Urinary bladder (tissue), 3 donors: ENCODE measurements at regions not wholly inside any gene's neighbourhood (a gene's known extent, or its start where the extent isn't known, plus 50 kb on each side); places are given as distances from the start of the nearest gene placed in this dataset.

Source experiments
- DNase-seq: peaks from one replicate; pipeline ENCODE4 v3.0.0-alpha.2; 2015; ENCODE audit errors: extremely low spot score
- H3K27ac ChIP-seq: one replicate; pipeline ENCODE4 v1.5.1; 2013; ENCODE audit warnings: low read depth, mild to moderate bottlenecking, moderate library complexity
- H3K36me3 ChIP-seq: one replicate; pipeline ENCODE4 v1.6.1; 2013; ENCODE audit warnings: mild to moderate bottlenecking, moderate library complexity; ENCODE audit not compliant: insufficient read depth
- H3K4me1 ChIP-seq: one replicate; pipeline ENCODE4 v1.6.1; 2013; ENCODE audit warnings: mild to moderate bottlenecking, moderate library complexity; ENCODE audit not compliant: insufficient read depth
- H3K4me3 ChIP-seq: one replicate; pipeline ENCODE4 v1.5.1; 2013; ENCODE audit warnings: low read depth, low read length
- WGBS: extraction: QIAGEN DNeasy Blood & Tissue Kit; methylation state at CpG from one replicate; pipeline ENCODE4 v1.1.7; 2013; 5-methylcytosine and 5-hydroxymethylcytosine counted together
- donor health status: healthy with polysubstance abuse.
- donor health status: healthy.

DNA sequence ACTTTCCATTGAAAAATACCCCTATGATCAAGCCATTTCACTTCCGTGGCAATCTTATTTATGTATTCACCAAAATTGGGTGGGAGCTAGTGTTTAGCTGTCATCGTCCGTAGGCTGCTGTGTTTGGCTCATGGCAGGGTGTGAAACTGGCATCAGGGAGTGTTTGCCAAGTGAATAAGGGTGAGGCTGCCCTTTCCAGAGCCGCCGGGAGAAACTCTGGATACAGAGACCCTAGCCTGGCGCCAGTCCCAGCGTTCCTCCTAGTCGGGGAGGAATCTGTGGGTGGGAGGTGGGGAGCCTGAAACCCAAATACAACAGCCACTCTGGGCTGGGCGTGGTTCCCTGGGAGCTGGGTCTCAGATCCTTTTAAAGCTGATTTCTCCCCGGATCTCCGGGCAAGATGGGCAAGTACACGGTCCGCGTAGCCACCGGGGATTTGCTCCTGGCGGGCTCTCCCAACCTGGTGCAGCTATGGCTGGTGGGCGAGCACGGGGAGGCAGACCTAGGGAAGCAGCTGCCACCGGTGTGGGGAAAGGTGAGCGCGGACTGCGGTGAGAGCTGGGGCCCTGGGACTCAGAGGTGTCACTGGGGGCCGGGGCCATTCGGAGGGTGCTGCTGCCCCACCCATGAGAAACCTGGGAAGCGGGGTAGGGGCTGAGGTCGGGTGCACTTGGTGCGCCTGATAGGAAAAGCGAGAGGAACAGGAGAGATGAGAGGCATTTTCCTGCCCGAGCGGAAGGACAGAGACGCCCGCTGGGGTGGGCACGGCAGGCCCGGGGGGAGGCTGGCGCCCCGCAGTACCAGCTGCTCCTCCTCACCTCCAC lies 62.1 kb upstream of the TEKT1 start:
- WGBS = 16% methylated on average over 36 of the region's 36 CpGs
- Histone ChIP-seq H3K27ac (no peak overlapping the region), H3K4me1 (no peaks in the 10 kb centered on the region), H3K36me3 (no peaks in the 10 kb centered on the region), H3K4me3 (no peak overlapping the region)
- no peak for DNase-seq

- DNase-seq = no peak
- Histone ChIP-seq H3K27ac (no peak overlapping the region), H3K4me1 (no peaks in the 10 kb centered on the region), H3K4me3 (no peak overlapping the region), H3K36me3 (no peaks in the 10 kb centered on the region)
- WGBS = 14% methylated on average over 18 of the region's 18 CpGs
These were observed 62.6 kb upstream of the TEKT1 start for GRCh38 chr17:6894206-6894528.

- 68% methylated on average over 3 of the region's 3 CpGs for WGBS
- Histone ChIP-seq H3K36me3 (peaks cover 1% of the 10 kb centered on the region), H3K4me3 (no peak overlapping the region), H3K4me1 (no peaks in the 10 kb centered on the region), H3K27ac (no peak overlapping the region)
- DNase-seq = no peak
These were observed 69.6 kb upstream of the TEKT1 start for GRCh38 chr17:6901086-6901485.

GRCh38 chr17:6903326-6903900 lies 71.9 kb upstream of the TEKT1 start:
- DNase-seq = no peak
- H3K27ac ChIP-seq = no peak overlapping the region
- H3K36me3 ChIP-seq = peaks cover 1% of the 10 kb centered on the region
- no peak overlapping the region for H3K4me3 ChIP-seq
- H3K4me1 ChIP-seq = no peaks in the 10 kb centered on the region
- WGBS = 89% methylated on average over 7 of the region's 7 CpGs

- peaks cover 1% of the 10 kb centered on the region for H3K36me3 ChIP-seq
- no peak overlapping the region for H3K4me3 ChIP-seq
- no peak for DNase-seq
- 86% methylated on average over 5 of the region's 5 CpGs for WGBS
- H3K27ac ChIP-seq = no peak overlapping the region
- H3K4me1 ChIP-seq = no peaks in the 10 kb centered on the region
These were observed 77.3 kb upstream of the TEKT1 start for GRCh38 chr17:6908807-6909206.

DNA sequence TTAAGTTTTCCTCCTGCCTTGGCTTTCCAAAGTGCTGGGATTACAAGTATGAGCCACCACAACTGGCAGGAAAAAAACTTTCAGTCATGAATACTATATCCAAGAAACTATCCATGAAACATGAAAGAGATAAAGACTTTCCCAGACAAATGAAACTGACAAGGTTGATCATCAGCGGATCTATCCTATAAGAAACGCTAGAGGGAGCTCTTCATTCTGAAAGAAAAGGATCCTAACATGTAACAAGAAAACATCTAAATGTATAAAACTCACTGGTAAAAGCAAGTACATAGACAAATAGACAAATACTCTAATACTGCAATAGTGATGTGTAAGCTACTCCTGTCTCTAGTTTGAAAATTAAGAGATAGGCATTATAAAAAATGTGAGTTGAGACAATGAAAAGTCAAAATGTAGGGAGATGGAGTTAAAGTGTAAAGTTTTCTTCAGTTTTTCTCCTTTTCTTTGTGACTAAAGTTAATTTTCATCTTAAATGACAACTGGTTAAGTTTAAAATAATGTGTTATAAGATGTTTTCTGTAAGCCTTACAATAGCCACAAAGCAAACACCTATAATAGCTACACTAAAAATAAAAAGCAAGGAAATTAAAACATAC lies 79.6 kb upstream of the TEKT1 start:
- 4% methylated on average over 2 of the region's 2 CpGs for WGBS
- H3K27ac ChIP-seq = no peak overlapping the region
- no peaks in the 10 kb centered on the region for H3K4me1 ChIP-seq
- no peak for DNase-seq
- no peaks in the 10 kb centered on the region for H3K36me3 ChIP-seq
- H3K4me3 ChIP-seq = no peak overlapping the region

DNA sequence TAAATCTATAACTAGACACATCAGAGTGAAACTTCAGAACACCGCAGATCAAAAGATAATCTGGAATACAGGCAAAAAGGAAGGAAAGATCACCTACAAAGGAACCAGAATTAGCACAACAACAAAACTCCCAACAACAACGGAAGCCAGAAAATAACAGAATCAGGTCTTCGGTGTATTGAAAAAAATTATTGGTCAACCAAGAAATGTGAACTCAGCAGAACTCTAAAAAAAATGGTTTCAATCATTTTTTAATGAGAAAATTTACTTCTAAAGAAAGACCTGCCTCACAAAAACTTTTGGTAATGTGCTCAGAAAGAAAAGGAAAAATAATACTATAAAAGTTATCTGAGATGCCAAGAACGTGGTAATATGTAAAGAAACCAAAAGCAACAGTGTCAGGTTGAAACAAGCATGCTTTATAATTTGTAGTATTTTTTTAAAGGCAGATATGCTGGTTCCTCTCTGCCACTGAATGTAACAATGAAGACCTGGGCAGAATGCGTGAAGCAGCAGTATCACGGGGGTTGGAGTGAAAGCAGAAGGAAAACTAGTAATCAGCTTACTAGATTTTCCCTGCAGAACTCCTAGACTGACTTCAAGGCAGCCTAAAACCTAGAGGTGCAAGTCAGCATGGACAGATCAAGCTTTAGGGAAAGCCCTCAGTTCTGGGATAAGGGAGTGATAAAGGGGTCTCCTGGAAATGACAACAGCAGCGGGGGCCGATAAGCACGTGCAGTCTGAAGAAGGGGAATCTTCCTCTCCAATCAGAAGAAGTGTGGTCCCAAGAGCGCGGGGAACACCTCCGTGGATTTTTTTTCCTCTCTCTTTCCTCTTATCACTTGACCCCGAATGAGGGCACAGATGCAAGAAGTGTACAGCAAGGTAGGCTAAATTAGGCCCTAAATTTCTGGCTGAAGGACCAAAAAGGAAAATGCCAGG lies 80.9 kb upstream of the TEKT1 start:
- no peaks in the 10 kb centered on the region for H3K36me3 ChIP-seq
- WGBS = 69% methylated on average over 13 of the region's 13 CpGs
- no peak for DNase-seq
- H3K4me3 ChIP-seq = no peak overlapping the region
- H3K27ac ChIP-seq = no peak overlapping the region
- H3K4me1 ChIP-seq = no peaks in the 10 kb centered on the region

DNA sequence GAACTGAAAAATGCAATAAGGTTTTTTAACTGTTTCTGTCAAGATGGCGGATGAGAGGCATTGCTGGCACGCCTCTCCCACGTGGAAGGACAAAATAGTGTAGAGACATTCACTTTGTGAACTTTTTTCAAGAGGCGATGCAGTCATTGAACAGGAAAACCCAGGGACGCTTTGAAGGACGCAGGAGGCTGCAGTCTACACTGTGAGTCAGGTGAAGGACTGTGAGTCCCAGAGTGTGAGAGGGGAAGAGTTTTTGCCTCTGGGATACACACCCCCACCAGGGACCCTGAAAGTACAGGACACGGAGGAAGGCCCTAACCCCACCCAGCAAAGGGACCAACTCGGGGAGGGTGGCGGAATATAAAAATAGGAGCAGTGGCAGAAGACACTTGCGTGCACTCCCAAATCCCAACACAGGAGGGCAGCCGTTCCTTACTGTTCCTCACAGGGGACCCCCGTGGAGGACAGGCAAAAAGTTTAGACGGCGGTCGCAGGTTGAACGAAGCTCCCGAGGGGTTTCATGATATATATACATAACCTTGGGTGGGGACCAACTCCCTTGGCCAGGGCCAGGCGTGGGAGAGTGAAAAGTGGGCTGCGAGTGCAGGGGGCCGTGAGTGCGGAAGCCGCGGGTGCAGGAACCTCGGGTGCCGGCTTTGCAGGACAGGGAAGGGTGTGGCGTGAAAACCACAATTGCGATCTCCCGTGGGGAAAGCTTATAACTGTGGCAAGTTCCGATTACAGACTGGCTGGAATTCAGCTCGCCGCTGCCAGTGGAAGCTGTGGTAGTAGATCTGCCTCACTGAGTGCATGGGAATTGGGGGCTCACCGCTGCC lies 82.0 kb upstream of the ALOX12 start:
- no peak for DNase-seq
- H3K4me3 ChIP-seq = no peak overlapping the region
- H3K4me1 ChIP-seq = no peaks in the 10 kb centered on the region
- H3K27ac ChIP-seq = no peak overlapping the region
- no peaks in the 10 kb centered on the region for H3K36me3 ChIP-seq
- WGBS = 37% methylated on average over 32 of the region's 32 CpGs

GRCh38 chr17:6914711-6915110 lies 81.1 kb upstream of the ALOX12 start:
- no peak overlapping the region for H3K4me3 ChIP-seq
- 38% methylated on average over 6 of the region's 6 CpGs for WGBS
- no peak for DNase-seq
- no peaks in the 10 kb centered on the region for H3K36me3 ChIP-seq
- H3K4me1 ChIP-seq = no peaks in the 10 kb centered on the region
- no peak overlapping the region for H3K27ac ChIP-seq

GRCh38 chr17:6915620-6916019 lies 80.2 kb upstream of the ALOX12 start:
- no peak overlapping the region for H3K4me3 ChIP-seq
- 81% methylated on average over 4 of the region's 4 CpGs for WGBS
- H3K27ac ChIP-seq = no peak overlapping the region
- no peak for DNase-seq
- no peaks in the 10 kb centered on the region for H3K4me1 ChIP-seq
- no peaks in the 10 kb centered on the region for H3K36me3 ChIP-seq

- no peak for DNase-seq
- Histone ChIP-seq H3K4me3 (no peak overlapping the region), H3K27ac (no peak overlapping the region), H3K4me1 (no peaks in the 10 kb centered on the region), H3K36me3 (no peaks in the 10 kb centered on the region)
- WGBS = 76% methylated on average over 6 of the region's 6 CpGs
These were observed 76.7 kb upstream of the ALOX12 start for GRCh38 chr17:6919158-6919557.

- no peak for DNase-seq
- no peak overlapping the region for H3K4me3 ChIP-seq
- WGBS = 88% methylated on average over 8 of the region's 8 CpGs
- no peaks in the 10 kb centered on the region for H3K36me3 ChIP-seq
- H3K27ac ChIP-seq = no peak overlapping the region
- H3K4me1 ChIP-seq = no peaks in the 10 kb centered on the region
These were observed 72.5 kb upstream of the ALOX12 start for GRCh38 chr17:6923385-6923784.

DNA sequence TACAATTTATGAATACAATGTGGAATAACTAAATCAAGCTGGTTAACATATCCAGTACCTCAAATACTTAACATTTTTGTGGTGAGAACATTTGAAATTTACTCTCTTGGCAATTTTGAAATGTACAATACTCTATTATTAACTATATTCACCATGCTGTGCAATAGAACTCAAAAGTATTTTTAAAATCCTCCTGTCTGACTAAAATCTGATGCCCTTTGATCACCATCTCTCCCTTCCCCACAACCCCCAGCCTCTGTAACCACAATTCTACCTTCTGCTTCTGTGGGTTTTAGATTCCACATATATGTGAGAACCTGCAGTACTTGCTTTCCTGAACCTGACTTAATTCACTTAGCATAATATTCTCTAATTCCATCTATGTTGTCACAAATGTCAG lies 71.6 kb upstream of the ALOX12 start:
- no peak for DNase-seq
- H3K4me1 ChIP-seq = no peaks in the 10 kb centered on the region
- H3K4me3 ChIP-seq = no peak overlapping the region
- H3K27ac ChIP-seq = no peak overlapping the region
- no peaks in the 10 kb centered on the region for H3K36me3 ChIP-seq
